Body of pancreas (tissue), 4 donors: ENCODE measurements at regions not wholly inside any gene's neighbourhood (a gene's known extent, or its start where the extent isn't known, plus 50 kb on each side); places are given as distances from the start of the nearest gene placed in this dataset.

Experiments
- POLR2A ChIP-seq, 3 donors: fragments of 450-650 bp; IDR thresholded peaks; one replicate each; pipeline ENCODE4 v1.6.1; 2016; ENCODE audit warnings: antibody characterized with exemption in 3 of 3, mild to moderate bottlenecking in 2 of 3
- TF ChIP-seq, protein P1 (sequence below), 7 experiments: fragments of 450-650 bp in 4 of 7; fragments of 200-600 bp in 3 of 7; sonication (generic) in 3 of 7; IDR thresholded peaks; one replicate each; pipeline ENCODE4 v1.5.1; 2016 to 2019; ENCODE audit warnings: antibody characterized with exemption in 7 of 7

- TF ChIP-seq, protein P1, sequence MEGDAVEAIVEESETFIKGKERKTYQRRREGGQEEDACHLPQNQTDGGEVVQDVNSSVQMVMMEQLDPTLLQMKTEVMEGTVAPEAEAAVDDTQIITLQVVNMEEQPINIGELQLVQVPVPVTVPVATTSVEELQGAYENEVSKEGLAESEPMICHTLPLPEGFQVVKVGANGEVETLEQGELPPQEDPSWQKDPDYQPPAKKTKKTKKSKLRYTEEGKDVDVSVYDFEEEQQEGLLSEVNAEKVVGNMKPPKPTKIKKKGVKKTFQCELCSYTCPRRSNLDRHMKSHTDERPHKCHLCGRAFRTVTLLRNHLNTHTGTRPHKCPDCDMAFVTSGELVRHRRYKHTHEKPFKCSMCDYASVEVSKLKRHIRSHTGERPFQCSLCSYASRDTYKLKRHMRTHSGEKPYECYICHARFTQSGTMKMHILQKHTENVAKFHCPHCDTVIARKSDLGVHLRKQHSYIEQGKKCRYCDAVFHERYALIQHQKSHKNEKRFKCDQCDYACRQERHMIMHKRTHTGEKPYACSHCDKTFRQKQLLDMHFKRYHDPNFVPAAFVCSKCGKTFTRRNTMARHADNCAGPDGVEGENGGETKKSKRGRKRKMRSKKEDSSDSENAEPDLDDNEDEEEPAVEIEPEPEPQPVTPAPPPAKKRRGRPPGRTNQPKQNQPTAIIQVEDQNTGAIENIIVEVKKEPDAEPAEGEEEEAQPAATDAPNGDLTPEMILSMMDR (IDR thresholded peaks at IDR 0.05) = no peak
- TF ChIP-seq POLR2A (IDR thresholded peaks at IDR 0.05) = no peak
Observed at GRCh38 chr22:44609400-44609988, 92.5 kb upstream of the PRR5 start.
